Thyroid gland (tissue), 4 donors: ENCODE measurements at regions not wholly inside any gene's neighbourhood (a gene's known extent, or its start where the extent isn't known, plus 50 kb on each side); places are given as distances from the start of the nearest gene placed in this dataset.

Source experiments
- DNase-seq, 2 donors: peaks; one replicate each; pipeline ENCODE4 v3.0.0-alpha.2; 2019
- H3K27ac ChIP-seq, 3 donors: fragments of 200-600 bp; sonication (generic); 1 replicate in 2 of 3; 2 replicates in 1 of 3; pipeline ENCODE4 v1.5.1; 2016 to 2019; ENCODE audit warnings: mild to moderate bottlenecking in 1 of 3, moderate library complexity in 1 of 3
- H3K27me3 ChIP-seq: fragments of 200-600 bp; sonication (generic); one replicate; pipeline ENCODE4 v1.5.1; 2019
- H3K36me3 ChIP-seq, 2 donors: fragments of 200-600 bp; sonication (generic); one replicate each; pipeline ENCODE4 v1.5.1; 2016 to 2019
- H3K4me1 ChIP-seq, 2 donors: fragments of 200-600 bp; sonication (generic); one replicate each; pipeline ENCODE4 v1.5.1; 2017 to 2019
- H3K4me3 ChIP-seq, 3 donors: fragments of 200-600 bp; sonication (generic); replicated peaks in 1 of 3; 1 replicate in 2 of 3; 2 replicates in 1 of 3; pipeline ENCODE4 v1.5.1; 2016; ENCODE audit warnings: mild to moderate bottlenecking in 1 of 3
- H3K9me3 ChIP-seq: fragments of 200-600 bp; sonication (generic); one replicate; pipeline ENCODE4 v1.5.1; 2017
- POLR2A ChIP-seq, 2 donors: fragments of 450-650 bp; IDR thresholded peaks; one replicate each; pipeline ENCODE4 v1.6.1; 2017; ENCODE audit warnings: antibody characterized with exemption in 2 of 2, mild to moderate bottlenecking in 2 of 2, moderate library complexity in 1 of 2
- WGBS, 2 donors: methylation state at CpG; one replicate each; pipeline ENCODE4 v1.1.5; 2017; 5-methylcytosine and 5-hydroxymethylcytosine counted together
- intact Hi-C: fragments of 100-400 bp; cut with DNase I; formaldehyde crosslinking; loops from one replicate; pipeline ENCODE4 v1.15.1; 2023
- TF ChIP-seq, protein P1 (sequence below), 6 experiments: fragments of 200-600 bp in 3 of 6; fragments of 450-650 bp in 3 of 6; sonication (generic) in 3 of 6; IDR thresholded peaks; one replicate each; pipeline ENCODE4 v1.5.1; 2016 to 2019; ENCODE audit warnings: antibody characterized with exemption in 6 of 6, mild to moderate bottlenecking in 2 of 6, inconsistent platforms in 1 of 6, moderate library complexity in 1 of 6

DNA sequence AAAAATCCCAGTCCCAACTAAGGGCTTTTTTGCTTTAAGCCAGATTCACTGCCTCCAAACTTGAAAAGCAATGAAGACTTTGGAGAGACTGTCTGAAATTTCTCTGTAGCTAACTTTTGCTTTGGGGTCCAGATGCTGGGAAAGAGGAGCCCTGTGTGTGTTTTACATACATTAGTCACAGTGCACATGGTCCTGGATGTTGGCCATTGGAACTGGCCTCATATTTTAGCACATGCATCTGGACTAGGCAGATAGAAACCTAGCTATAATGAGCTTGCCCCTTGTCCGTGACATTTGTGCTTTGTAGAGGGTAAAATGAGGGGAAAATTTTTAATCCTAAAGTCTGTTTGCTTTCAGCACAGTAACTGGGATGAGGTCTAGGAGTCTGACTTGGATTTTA, 421.7 kb downstream of the CDK5RAP2 start:
- 85 to 92% methylated on average over 1 of the region's 1 CpG for WGBS, 2 donors
- H3K36me3 ChIP-seq, result no peaks in the 10 kb centered on the region
- intact Hi-C loops, result no loop called here
- TF ChIP-seq, protein P1, sequence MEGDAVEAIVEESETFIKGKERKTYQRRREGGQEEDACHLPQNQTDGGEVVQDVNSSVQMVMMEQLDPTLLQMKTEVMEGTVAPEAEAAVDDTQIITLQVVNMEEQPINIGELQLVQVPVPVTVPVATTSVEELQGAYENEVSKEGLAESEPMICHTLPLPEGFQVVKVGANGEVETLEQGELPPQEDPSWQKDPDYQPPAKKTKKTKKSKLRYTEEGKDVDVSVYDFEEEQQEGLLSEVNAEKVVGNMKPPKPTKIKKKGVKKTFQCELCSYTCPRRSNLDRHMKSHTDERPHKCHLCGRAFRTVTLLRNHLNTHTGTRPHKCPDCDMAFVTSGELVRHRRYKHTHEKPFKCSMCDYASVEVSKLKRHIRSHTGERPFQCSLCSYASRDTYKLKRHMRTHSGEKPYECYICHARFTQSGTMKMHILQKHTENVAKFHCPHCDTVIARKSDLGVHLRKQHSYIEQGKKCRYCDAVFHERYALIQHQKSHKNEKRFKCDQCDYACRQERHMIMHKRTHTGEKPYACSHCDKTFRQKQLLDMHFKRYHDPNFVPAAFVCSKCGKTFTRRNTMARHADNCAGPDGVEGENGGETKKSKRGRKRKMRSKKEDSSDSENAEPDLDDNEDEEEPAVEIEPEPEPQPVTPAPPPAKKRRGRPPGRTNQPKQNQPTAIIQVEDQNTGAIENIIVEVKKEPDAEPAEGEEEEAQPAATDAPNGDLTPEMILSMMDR (IDR thresholded peaks at IDR 0.05), result no peak
- TF ChIP-seq POLR2A (IDR thresholded peaks at IDR 0.05), result no peak
- H3K9me3 ChIP-seq, result no peaks in the 10 kb centered on the region
- H3K4me1 ChIP-seq, result no peaks in the 10 kb centered on the region
- H3K27me3 ChIP-seq, result no peaks in the 10 kb centered on the region
- H3K27ac ChIP-seq, result no peak overlapping the region
- no peak overlapping the region for H3K4me3 ChIP-seq
- no peak for DNase-seq

DNA sequence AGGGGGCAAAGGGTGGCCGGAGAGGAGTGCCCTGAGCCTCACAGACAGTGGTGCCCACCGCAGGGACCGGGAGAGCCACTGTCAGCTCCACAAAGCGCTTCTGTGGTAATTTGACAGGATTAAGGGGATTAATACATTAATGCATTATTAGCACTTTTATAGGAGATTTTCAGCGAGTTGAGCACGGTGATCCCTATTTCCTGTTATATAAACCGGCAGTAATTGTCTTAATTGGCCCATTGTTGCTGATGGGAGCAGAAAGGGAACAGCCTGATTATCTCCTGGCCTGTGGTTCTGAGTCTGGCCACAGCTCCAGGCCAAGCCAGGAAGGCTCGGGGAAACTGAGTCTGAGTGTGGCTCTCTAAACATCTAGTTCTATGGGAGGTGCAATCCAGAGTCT, 423.6 kb downstream of the CDK5RAP2 start:
- Histone ChIP-seq H3K36me3 (no peaks in the 10 kb centered on the region), H3K4me1 (no peaks in the 10 kb centered on the region), H3K27me3 (no peaks in the 10 kb centered on the region), H3K9me3 (no peaks in the 10 kb centered on the region), H3K27ac (no peak overlapping the region), H3K4me3 (no peak overlapping the region)
- no peak for DNase-seq
- intact Hi-C loops, result no loop called here
- TF ChIP-seq, protein P1 (IDR thresholded peaks at IDR 0.05), result no peak
- no peak for TF ChIP-seq POLR2A (IDR thresholded peaks at IDR 0.05)
- 78 to 80% methylated on average over 8 of the region's 8 CpGs for WGBS, 2 donors

DNA sequence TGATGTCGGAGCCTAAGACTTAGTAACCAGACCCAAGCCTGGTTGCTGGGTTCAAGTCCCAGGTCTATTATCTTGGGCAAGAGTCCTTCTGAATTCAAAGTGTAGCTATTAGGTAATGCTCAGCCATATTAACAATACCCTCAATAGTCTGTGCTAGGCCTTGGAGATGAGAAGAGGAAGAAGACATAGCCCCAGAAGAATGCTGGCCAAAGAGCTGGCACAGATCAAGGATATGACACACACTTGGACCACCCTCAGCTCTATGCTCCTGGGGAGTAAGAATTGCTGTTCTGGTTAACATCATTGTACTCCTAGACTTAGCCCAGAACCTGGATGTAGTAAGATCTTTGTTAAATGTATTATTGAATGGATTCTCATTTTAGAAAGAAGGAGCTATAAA, 426.7 kb downstream of the CDK5RAP2 start:
- Histone ChIP-seq H3K9me3 (no peaks in the 10 kb centered on the region), H3K4me3 (no peak overlapping the region), H3K27ac (no peak overlapping the region), H3K4me1 (no peaks in the 10 kb centered on the region), H3K36me3 (no peaks in the 10 kb centered on the region), H3K27me3 (no peaks in the 10 kb centered on the region)
- intact Hi-C loops, result no loop called here
- DNase-seq, result no peak
- TF ChIP-seq POLR2A (IDR thresholded peaks at IDR 0.05), result no peak
- TF ChIP-seq, protein P1 (IDR thresholded peaks at IDR 0.05), result no peak
- WGBS, 2 donors, result 92 to 95% methylated on average over 1 of the region's 1 CpG

DNA sequence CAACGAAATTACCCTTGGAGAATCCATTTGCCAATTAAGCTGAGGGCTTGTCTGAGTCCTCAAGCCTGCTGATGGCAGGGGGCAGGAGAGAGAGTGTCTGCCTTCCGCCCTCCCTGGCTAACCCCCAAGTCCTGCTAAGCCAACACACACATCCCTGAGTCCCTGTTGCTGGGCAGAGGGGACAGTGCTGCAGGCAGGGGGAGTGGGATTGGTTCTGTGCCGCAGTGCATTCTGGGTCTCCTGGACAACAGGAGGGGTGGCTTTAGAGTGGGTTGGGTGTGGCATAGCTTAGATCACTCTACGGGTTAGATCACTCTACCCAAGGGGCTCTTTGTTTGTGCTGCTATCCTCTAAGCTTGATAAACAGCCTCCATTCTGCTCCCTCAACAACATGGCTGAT, 427.7 kb downstream of the CDK5RAP2 start:
- H3K9me3 ChIP-seq, result no peaks in the 10 kb centered on the region
- H3K27me3 ChIP-seq, result no peaks in the 10 kb centered on the region
- no peak overlapping the region for H3K27ac ChIP-seq
- no peaks in the 10 kb centered on the region for H3K36me3 ChIP-seq
- no peak for DNase-seq
- H3K4me3 ChIP-seq, result no peak overlapping the region
- H3K4me1 ChIP-seq, result no peaks in the 10 kb centered on the region
- no peak for TF ChIP-seq POLR2A (IDR thresholded peaks at IDR 0.05)
- TF ChIP-seq, protein P1 (IDR thresholded peaks at IDR 0.05), result no peak
- intact Hi-C loops, result no loop called here
- whole genome bisulfite sequencing, 2 donors, result 36 to 40% methylated on average over 4 of the region's 4 CpGs

DNA sequence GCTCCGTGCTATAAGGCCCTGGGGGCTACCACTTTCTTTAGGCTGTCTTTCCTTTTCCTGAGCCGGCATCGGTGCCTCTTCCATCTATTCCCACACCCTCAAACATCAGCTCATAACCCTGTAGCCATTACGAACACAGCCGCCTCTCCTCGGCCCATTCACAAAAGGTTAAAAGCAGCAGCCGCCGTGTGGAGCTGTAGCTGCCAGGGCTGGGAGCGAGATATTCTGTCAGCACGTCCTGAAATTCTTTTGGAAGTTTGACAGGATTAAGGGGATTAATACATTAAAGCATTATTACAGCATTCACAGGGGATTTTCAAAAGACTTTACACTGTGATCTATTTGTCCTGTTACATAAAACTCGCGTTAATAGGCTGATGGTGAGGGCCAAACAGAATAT, 428.2 kb downstream of the CDK5RAP2 start:
- H3K27ac ChIP-seq, result no peak overlapping the region
- no peak for TF ChIP-seq POLR2A (IDR thresholded peaks at IDR 0.05)
- TF ChIP-seq, protein P1 (IDR thresholded peaks at IDR 0.05), result no peak
- H3K27me3 ChIP-seq, result no peaks in the 10 kb centered on the region
- H3K36me3 ChIP-seq, result no peaks in the 10 kb centered on the region
- no peak for DNase-seq
- no peak overlapping the region for H3K4me3 ChIP-seq
- H3K9me3 ChIP-seq, result no peaks in the 10 kb centered on the region
- WGBS, 2 donors, result 60 to 73% methylated on average over 12 of the region's 12 CpGs
- intact Hi-C loops, result no loop called here
- no peaks in the 10 kb centered on the region for H3K4me1 ChIP-seq
